GM23338 (cell line): ENCODE measurements at regions not wholly inside any gene's neighbourhood (a gene's known extent, or its start where the extent isn't known, plus 50 kb on each side); places are given as distances from the start of the nearest gene placed in this dataset.

Experiments used
- CREB1 ChIP-seq: fragments of 250-450 bp; sonication (Bioruptor Pico); IDR thresholded peaks from 2 replicates; pipeline ENCODE4 v1.5.0; 2020; ENCODE audit warnings: low read depth, mild to moderate bottlenecking, moderate library complexity
- CTCF ChIP-seq, 2 experiments: fragments of 200-600 bp in 1 of 2; sonication (generic) in 1 of 2; conservative IDR thresholded peaks; 2 replicates each; pipeline versions ENCODE4 v1.5.1 to v1.6.1; 2016 to 2017; ENCODE audit warnings: antibody characterized with exemption in 2 of 2, low read depth in 2 of 2, mild to moderate bottlenecking in 2 of 2, moderate library complexity in 1 of 2
- EZH2 ChIP-seq: fragments of 200-600 bp; sonication (generic); IDR thresholded peaks from one replicate; pipeline ENCODE4 v1.8.0; 2017; ENCODE audit warnings: antibody characterized with exemption, mild to moderate bottlenecking, low read depth; ENCODE audit not compliant: unreplicated experiment
- EZH2phosphoT487 ChIP-seq: fragments of 200-600 bp; sonication (generic); IDR thresholded peaks from one replicate; pipeline ENCODE4 v1.8.1; 2018; ENCODE audit warnings: antibody characterized with exemption; ENCODE audit not compliant: unreplicated experiment
- JUNB ChIP-seq: IDR thresholded peaks from one replicate; pipeline ENCODE4 v1.6.1; 2016; ENCODE audit warnings: antibody characterized with exemption; ENCODE audit not compliant: unreplicated experiment
- POLR2AphosphoS5 ChIP-seq: IDR thresholded peaks from 2 replicates; pipeline ENCODE4 v1.6.1; 2016; ENCODE audit warnings: antibody characterized with exemption, low read depth
- REST ChIP-seq: IDR thresholded peaks from one replicate; pipeline ENCODE4 v1.6.1; 2018; ENCODE audit warnings: antibody characterized with exemption; ENCODE audit not compliant: unreplicated experiment
- STAT1 ChIP-seq: IDR thresholded peaks from one replicate; pipeline ENCODE4 v1.6.1; 2016; ENCODE audit warnings: antibody characterized with exemption; ENCODE audit not compliant: unreplicated experiment
- ZNF114 ChIP-seq: fragments of 250-450 bp; sonication (Bioruptor Pico); IDR thresholded peaks from 2 replicates; pipeline ENCODE4 v1.5.0; 2020; ENCODE audit warnings: mild to moderate bottlenecking, moderate library complexity

GRCh38 chr10:129334266-129334665 is 132.8 kb upstream of the MGMT start:
- TF ChIP-seq STAT1 (no peak), POLR2AphosphoS5 (no peak), CTCF (conservative IDR thresholded peaks at IDR 0.05; ENCODE audit: low read depth in 2 of 2) (no peak), EZH2 (no peak), CREB1 (CRISPR knock-in tag) (no peak), REST (no peak), JUNB (no peak), ZNF114 (CRISPR knock-in tag) (no peak), EZH2phosphoT487 (no peak)
